ENCODE measurements at regions not wholly inside any gene's neighbourhood (a gene's known extent, or its start where the extent isn't known, plus 50 kb on each side); places are given as distances from the start of the nearest gene placed in this dataset.

DNA sequence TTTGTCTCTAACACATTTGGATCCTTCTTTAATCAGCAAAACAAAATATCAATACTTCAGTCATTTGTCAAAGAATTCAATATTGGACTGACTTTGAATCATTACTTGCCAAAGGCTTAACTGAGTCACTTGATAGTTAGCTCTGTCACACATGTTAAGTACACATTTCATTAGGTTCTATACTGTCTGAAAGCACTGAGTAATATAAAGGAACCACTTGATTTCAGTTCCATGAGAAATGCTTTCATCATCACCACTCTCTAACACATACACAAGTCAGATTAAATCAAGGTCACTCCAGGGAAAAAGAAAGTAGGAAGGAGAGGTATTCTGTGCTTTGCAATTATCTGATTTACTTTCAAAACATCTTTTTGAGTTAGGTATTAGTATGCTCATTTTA, 1233.1 kb downstream of the C4orf33 start:
- DNase-seq (ENCODE audit: low read depth, low spot score) (no peak), FAIRE-seq (no peak)
- H3K36me3 ChIP-seq (ENCODE audit: control insufficient read depth in 2 of 2, extremely low read depth in 1 of 2, insufficient read depth in 2 of 2, low read length in 2 of 2), result no peaks in the 10 kb centered on the region
- H3K9me3 ChIP-seq (ENCODE audit: control insufficient read depth, low read depth, low read length), result no peaks in the 10 kb centered on the region
- H3K4me1 ChIP-seq (ENCODE audit: control insufficient read depth, extremely low read depth, insufficient read depth, low read length), result no peaks in the 10 kb centered on the region
- dilution Hi-C loops (cut with MboI; ENCODE audit: extremely low pct_ligation_motif_present, low sequenced_read_pairs), result no loop called here
- TF ChIP-seq EZH2 (IDR thresholded peaks at IDR 0.05; ENCODE audit: low read length), result no peak
- TF ChIP-seq, protein P1, sequence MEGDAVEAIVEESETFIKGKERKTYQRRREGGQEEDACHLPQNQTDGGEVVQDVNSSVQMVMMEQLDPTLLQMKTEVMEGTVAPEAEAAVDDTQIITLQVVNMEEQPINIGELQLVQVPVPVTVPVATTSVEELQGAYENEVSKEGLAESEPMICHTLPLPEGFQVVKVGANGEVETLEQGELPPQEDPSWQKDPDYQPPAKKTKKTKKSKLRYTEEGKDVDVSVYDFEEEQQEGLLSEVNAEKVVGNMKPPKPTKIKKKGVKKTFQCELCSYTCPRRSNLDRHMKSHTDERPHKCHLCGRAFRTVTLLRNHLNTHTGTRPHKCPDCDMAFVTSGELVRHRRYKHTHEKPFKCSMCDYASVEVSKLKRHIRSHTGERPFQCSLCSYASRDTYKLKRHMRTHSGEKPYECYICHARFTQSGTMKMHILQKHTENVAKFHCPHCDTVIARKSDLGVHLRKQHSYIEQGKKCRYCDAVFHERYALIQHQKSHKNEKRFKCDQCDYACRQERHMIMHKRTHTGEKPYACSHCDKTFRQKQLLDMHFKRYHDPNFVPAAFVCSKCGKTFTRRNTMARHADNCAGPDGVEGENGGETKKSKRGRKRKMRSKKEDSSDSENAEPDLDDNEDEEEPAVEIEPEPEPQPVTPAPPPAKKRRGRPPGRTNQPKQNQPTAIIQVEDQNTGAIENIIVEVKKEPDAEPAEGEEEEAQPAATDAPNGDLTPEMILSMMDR (optimal IDR thresholded peaks at IDR 0.05 in 1 of 3, IDR thresholded peaks at IDR 0.05 in 1 of 3, conservative IDR thresholded peaks at IDR 0.05 in 1 of 3; ENCODE audit: extremely low read depth in 1 of 3, insufficient read depth in 2 of 3, low read length in 3 of 3), result no peak
- no peak overlapping the region for H3K9ac ChIP-seq (ENCODE audit: control insufficient read depth, extremely low read depth, insufficient read depth, low read length)
- H2AFZ ChIP-seq (ENCODE audit: control insufficient read depth, low read length), result no peak overlapping the region
- H3K4me2 ChIP-seq (ENCODE audit: control insufficient read depth, extremely low read depth, insufficient read depth, low read depth, low read length), result no peak overlapping the region
- H3K9me1 ChIP-seq (ENCODE audit: control insufficient read depth, extremely low read depth, insufficient read depth, low read length), result no peaks in the 10 kb centered on the region
- H3K27me3 ChIP-seq (ENCODE audit: control insufficient read depth, extremely low read depth, insufficient read depth, low read length), result no peaks in the 10 kb centered on the region
- H3K27ac ChIP-seq (ENCODE audit: control insufficient read depth, insufficient read depth, low read length), result no peak overlapping the region
- H4K20me1 ChIP-seq (ENCODE audit: control insufficient read depth, extremely low read depth, insufficient read depth, low read length), result no peaks in the 10 kb centered on the region
- no peak overlapping the region for H3K4me3 ChIP-seq (ENCODE audit: control insufficient read depth in 2 of 3, extremely low read depth in 1 of 3, insufficient read depth in 2 of 3, low read depth in 1 of 3, low read length in 3 of 3)
- no peaks in the 10 kb centered on the region for H3K79me2 ChIP-seq (ENCODE audit: control insufficient read depth, insufficient read depth, low read length)

DNA sequence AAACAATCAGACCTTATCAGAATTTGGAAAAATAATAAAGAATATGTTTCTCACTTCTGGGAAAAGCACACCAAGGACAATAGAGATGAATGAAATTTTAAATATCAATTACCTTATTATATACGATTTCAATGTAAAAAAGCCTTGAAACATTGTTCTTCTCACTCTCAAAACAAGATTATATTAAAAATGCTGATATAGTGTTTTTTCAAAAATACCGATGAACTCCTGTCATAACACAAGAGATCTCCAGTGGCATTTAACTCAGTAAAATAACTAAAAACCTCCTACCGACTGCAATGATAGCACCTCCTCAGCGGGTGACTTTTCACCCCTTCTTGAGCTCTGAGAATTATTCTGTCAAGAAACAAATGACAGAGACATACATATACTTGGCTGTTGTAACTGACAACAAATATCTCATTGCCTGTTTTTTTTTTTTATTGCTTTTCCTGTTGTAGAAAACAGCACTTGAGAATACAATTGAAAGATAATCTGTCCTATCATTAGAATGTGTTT, 1237.3 kb downstream of the C4orf33 start:
- Histone ChIP-seq H3K27ac (ENCODE audit: control insufficient read depth, insufficient read depth, low read length) (no peak overlapping the region), H4K20me1 (ENCODE audit: control insufficient read depth, extremely low read depth, insufficient read depth, low read length) (no peaks in the 10 kb centered on the region), H3K27me3 (ENCODE audit: control insufficient read depth, extremely low read depth, insufficient read depth, low read length) (no peaks in the 10 kb centered on the region), H3K36me3 (ENCODE audit: control insufficient read depth in 2 of 2, extremely low read depth in 1 of 2, insufficient read depth in 2 of 2, low read length in 2 of 2) (no peaks in the 10 kb centered on the region), H2AFZ (ENCODE audit: control insufficient read depth, low read length) (no peak overlapping the region), H3K9me3 (ENCODE audit: control insufficient read depth, low read depth, low read length) (no peaks in the 10 kb centered on the region), H3K9ac (ENCODE audit: control insufficient read depth, extremely low read depth, insufficient read depth, low read length) (no peak overlapping the region), H3K9me1 (ENCODE audit: control insufficient read depth, extremely low read depth, insufficient read depth, low read length) (no peaks in the 10 kb centered on the region), H3K4me2 (ENCODE audit: control insufficient read depth, extremely low read depth, insufficient read depth, low read depth, low read length) (no peak overlapping the region), H3K4me3 (ENCODE audit: control insufficient read depth in 2 of 3, extremely low read depth in 1 of 3, insufficient read depth in 2 of 3, low read depth in 1 of 3, low read length in 3 of 3) (no peak overlapping the region), H3K4me1 (ENCODE audit: control insufficient read depth, extremely low read depth, insufficient read depth, low read length) (no peaks in the 10 kb centered on the region), H3K79me2 (ENCODE audit: control insufficient read depth, insufficient read depth, low read length) (no peaks in the 10 kb centered on the region)
- FAIRE-seq, result no peak
- dilution Hi-C loops (cut with MboI; ENCODE audit: extremely low pct_ligation_motif_present, low sequenced_read_pairs), result no loop called here
- TF ChIP-seq, protein P1 (optimal IDR thresholded peaks at IDR 0.05 in 1 of 3, IDR thresholded peaks at IDR 0.05 in 1 of 3, conservative IDR thresholded peaks at IDR 0.05 in 1 of 3; ENCODE audit: extremely low read depth in 1 of 3, insufficient read depth in 2 of 3, low read length in 3 of 3), result no peak
- TF ChIP-seq EZH2 (IDR thresholded peaks at IDR 0.05; ENCODE audit: low read length), result no peak
- DNase-seq (ENCODE audit: low read depth, low spot score), result no peak
